ENCODE measurements at regions not wholly inside any gene's neighbourhood (a gene's known extent, or its start where the extent isn't known, plus 50 kb on each side); places are given as distances from the start of the nearest gene placed in this dataset.
A peak's percentile ranks its signal among the peaks of the same experiment; 100 is the strongest.

- DNase-seq, result no peak
- in situ Hi-C loops (cut with HindIII; ENCODE audit: low pct_ligation_motif_present, low pct_unique_long_range_greater_than_20kb, low sequenced_read_pairs), result no loop called here
These were observed 195.4 kb upstream of the PRMT6 start for GRCh38 chr1:106861110-106861509.

GRCh38 chr1:106868828-106869227 lies 187.6 kb upstream of the PRMT6 start:
- DNase-seq, result no peak
- in situ Hi-C loops (cut with HindIII; ENCODE audit: low pct_ligation_motif_present, low pct_unique_long_range_greater_than_20kb, low sequenced_read_pairs), result no loop called here

- no peak for DNase-seq
These were observed 180.9 kb upstream of the PRMT6 start for GRCh38 chr1:106875622-106876021.

GRCh38 chr1:106876384-106876783 lies 180.1 kb upstream of the PRMT6 start:
- in situ Hi-C loops (cut with HindIII; ENCODE audit: low pct_ligation_motif_present, low pct_unique_long_range_greater_than_20kb, low sequenced_read_pairs), result no loop called here
- DNase-seq, result no peak

More at GRCh38 chr1:106875622-106876021, 180.9 kb upstream of the PRMT6 start:
- in situ Hi-C loops (cut with HindIII; ENCODE audit: low pct_ligation_motif_present, low pct_unique_long_range_greater_than_20kb, low sequenced_read_pairs), result no loop called here

GRCh38 chr1:106879538-106879937 lies 176.9 kb upstream of the PRMT6 start:
- in situ Hi-C loops (cut with HindIII; ENCODE audit: low pct_ligation_motif_present, low pct_unique_long_range_greater_than_20kb, low sequenced_read_pairs), result no loop called here
- DNase-seq, result no peak

- in situ Hi-C loops (cut with HindIII; ENCODE audit: low pct_ligation_motif_present, low pct_unique_long_range_greater_than_20kb, low sequenced_read_pairs), result no loop called here
- no peak for DNase-seq
These were observed 176.2 kb upstream of the PRMT6 start for GRCh38 chr1:106880226-106880625.

GRCh38 chr1:106883208-106883607 lies 173.3 kb upstream of the PRMT6 start:
- in situ Hi-C loops (cut with HindIII; ENCODE audit: low pct_ligation_motif_present, low pct_unique_long_range_greater_than_20kb, low sequenced_read_pairs), result no loop called here

GRCh38 chr1:106889059-106889458 lies 167.4 kb upstream of the PRMT6 start:
- DNase-seq, result no peak
- in situ Hi-C loops (cut with HindIII; ENCODE audit: low pct_ligation_motif_present, low pct_unique_long_range_greater_than_20kb, low sequenced_read_pairs), result no loop called here

More at GRCh38 chr1:106883208-106883607, 173.3 kb upstream of the PRMT6 start:
- DNase-seq, result no peak

- in situ Hi-C loops (cut with HindIII; ENCODE audit: low pct_ligation_motif_present, low pct_unique_long_range_greater_than_20kb, low sequenced_read_pairs), result no loop called here
- no peak for DNase-seq
These were observed 166.9 kb upstream of the PRMT6 start for GRCh38 chr1:106889583-106889982.

GRCh38 chr1:106897976-106898375 lies 158.5 kb upstream of the PRMT6 start:
- in situ Hi-C loops (cut with HindIII; ENCODE audit: low pct_ligation_motif_present, low pct_unique_long_range_greater_than_20kb, low sequenced_read_pairs), result no loop called here
- no peak for DNase-seq

GRCh38 chr1:106899644-106900043 lies 156.8 kb upstream of the PRMT6 start:
- in situ Hi-C loops (cut with HindIII; ENCODE audit: low pct_ligation_motif_present, low pct_unique_long_range_greater_than_20kb, low sequenced_read_pairs), result no loop called here
- no peak for DNase-seq

- in situ Hi-C loops (cut with HindIII; ENCODE audit: low pct_ligation_motif_present, low pct_unique_long_range_greater_than_20kb, low sequenced_read_pairs), result no loop called here
- DNase-seq, result no peak
These were observed 148.7 kb upstream of the PRMT6 start for GRCh38 chr1:106907795-106908194.

GRCh38 chr1:106908689-106909088 lies 147.8 kb upstream of the PRMT6 start:
- DNase-seq, result no peak
- in situ Hi-C loops (cut with HindIII; ENCODE audit: low pct_ligation_motif_present, low pct_unique_long_range_greater_than_20kb, low sequenced_read_pairs), result no loop called here

GRCh38 chr1:106910798-106911197 lies 145.7 kb upstream of the PRMT6 start:
- in situ Hi-C loops (cut with HindIII; ENCODE audit: low pct_ligation_motif_present, low pct_unique_long_range_greater_than_20kb, low sequenced_read_pairs), result no loop called here
- DNase-seq, result no peak

- DNase-seq, result no peak
- in situ Hi-C loops (cut with HindIII; ENCODE audit: low pct_ligation_motif_present, low pct_unique_long_range_greater_than_20kb, low sequenced_read_pairs), result no loop called here
These were observed 144.3 kb upstream of the PRMT6 start for GRCh38 chr1:106912131-106912530.

GRCh38 chr1:106921186-106921585 lies 135.3 kb upstream of the PRMT6 start:
- no peak for DNase-seq
- in situ Hi-C loops (cut with HindIII; ENCODE audit: low pct_ligation_motif_present, low pct_unique_long_range_greater_than_20kb, low sequenced_read_pairs), result no loop called here

GRCh38 chr1:106924360-106924759 lies 132.1 kb upstream of the PRMT6 start:
- in situ Hi-C loops (cut with HindIII; ENCODE audit: low pct_ligation_motif_present, low pct_unique_long_range_greater_than_20kb, low sequenced_read_pairs), result no loop called here

GRCh38 chr1:106925750-106926149 lies 130.7 kb upstream of the PRMT6 start:
- DNase-seq, result no peak
- in situ Hi-C loops (cut with HindIII; ENCODE audit: low pct_ligation_motif_present, low pct_unique_long_range_greater_than_20kb, low sequenced_read_pairs), result no loop called here

More at GRCh38 chr1:106924360-106924759, 132.1 kb upstream of the PRMT6 start:
- peak; percentile 63 for DNase-seq

- in situ Hi-C loops (cut with HindIII; ENCODE audit: low pct_ligation_motif_present, low pct_unique_long_range_greater_than_20kb, low sequenced_read_pairs), result no loop called here
- DNase-seq, result no peak
These were observed 129.5 kb upstream of the PRMT6 start for GRCh38 chr1:106926803-106927582.

- peak; percentile 22 for DNase-seq
- in situ Hi-C loops (cut with HindIII; ENCODE audit: low pct_ligation_motif_present, low pct_unique_long_range_greater_than_20kb, low sequenced_read_pairs), result no loop called here
These were observed 119.4 kb upstream of the PRMT6 start for GRCh38 chr1:106937104-106937503.

Measured in ACHN (cell line).